ENCODE measurements at regions not wholly inside any gene's neighbourhood (a gene's known extent, or its start where the extent isn't known, plus 50 kb on each side); places are given as distances from the start of the nearest gene placed in this dataset.

DNA sequence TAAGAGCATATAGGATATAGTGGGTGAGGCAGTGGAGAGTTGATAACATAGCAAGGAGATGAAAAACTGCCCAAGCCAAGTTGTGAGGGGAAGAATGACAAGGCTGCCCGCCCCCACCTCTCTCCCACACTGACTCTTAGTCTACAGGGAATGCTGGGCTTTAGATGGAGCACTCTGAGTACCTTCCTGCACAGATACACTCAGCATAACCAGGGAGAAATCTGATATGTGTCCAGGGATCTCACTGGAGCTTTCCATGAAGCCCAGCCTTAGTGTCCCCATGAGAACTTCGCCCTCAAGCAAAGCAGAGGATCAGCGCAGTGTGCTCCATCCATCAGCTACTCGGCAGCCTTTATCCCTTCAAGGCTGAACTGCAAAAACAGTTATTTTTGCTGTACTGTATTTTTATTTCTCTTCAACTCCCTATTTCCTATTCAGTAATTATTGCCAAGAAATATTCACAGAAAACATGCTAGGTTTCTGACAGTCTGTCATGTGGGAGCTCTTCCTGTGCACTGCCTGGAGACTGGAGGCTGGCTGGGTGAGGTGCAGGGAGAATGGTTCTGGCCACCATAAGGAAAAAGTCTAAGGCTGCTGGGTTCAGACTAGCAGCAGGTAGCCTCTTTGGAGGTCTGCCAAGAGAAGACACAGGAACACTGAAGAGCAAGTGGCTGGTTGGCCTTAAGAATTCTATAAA lies 475.2 kb upstream of the PPP2R3A start:
- no peak for DNase-seq

DNA sequence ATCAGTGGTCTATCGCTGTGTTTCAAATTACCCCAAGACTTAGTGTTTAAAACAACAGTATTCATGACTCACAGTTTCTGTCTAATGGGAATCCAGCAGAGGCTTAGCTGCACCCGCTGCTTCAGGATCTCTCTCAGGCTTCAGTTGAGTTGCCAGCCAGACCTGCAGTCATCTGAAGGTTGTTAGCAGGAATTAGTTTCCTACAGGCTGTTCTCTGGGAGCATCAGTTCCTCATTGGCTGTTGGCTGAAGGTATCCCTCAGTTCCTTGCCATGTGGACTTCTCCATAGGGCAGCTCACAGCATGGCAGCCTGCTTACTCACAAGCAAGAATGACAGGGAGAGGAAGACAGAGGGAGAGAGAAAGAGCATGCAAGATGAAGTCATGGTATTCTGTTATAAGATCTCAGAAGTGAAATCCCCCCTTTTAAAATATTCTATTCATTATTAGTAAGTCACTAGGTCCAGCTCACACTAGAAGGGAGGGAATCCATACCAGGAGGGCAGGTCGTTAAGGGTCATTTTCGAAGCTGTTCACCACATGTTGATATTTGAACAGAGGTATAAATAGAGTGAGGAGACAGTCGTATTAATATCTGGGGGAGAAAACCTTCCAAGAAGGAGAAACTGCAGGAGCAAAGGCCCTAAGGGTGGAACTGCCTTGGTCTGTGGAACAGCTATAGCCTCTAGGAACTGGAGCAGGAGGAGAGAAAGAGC lies 473.9 kb upstream of the PPP2R3A start:
- DNase-seq = no peak

DNA sequence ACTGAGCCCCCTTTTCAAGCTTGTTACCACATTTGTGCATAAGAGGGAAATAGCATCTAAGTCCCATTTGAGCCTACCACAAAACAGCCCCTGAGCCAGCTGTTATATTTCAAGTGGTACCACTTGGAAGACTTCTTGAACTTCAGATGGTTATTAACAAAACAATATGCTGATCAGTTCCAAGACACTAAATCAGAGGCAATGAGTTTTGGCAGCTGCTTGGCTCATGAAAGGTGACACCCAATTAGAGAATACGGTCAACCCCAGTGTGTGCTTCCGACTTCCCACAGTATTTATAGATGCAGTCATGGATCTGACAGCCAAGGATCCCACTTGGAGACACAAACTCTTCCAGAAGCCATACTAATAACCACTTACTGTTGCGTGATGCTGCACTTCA lies 469.6 kb upstream of the PPP2R3A start:
- no peak for DNase-seq

- DNase-seq = no peak
Observed at GRCh38 chr3:135497979-135498378, 467.5 kb upstream of the PPP2R3A start.

DNA sequence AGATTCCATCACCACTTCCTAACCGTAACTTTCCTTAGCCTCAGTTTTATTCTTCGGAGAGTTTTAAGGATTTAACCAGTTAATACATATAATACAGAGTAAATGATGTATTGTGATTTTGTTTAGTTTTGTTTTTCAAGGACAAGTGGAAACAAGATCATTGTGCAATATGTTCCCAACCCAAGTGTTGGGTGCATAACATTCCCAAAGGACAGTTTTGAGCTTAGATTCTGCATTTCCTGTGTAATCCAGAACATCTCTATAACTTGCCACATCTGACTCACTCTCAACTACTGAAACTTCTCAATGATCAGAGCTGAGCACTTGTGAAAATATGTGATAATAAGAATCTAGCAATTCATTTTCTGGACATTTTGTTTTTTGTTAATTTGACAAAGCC lies 466.1 kb upstream of the PPP2R3A start:
- no peak for DNase-seq

DNA sequence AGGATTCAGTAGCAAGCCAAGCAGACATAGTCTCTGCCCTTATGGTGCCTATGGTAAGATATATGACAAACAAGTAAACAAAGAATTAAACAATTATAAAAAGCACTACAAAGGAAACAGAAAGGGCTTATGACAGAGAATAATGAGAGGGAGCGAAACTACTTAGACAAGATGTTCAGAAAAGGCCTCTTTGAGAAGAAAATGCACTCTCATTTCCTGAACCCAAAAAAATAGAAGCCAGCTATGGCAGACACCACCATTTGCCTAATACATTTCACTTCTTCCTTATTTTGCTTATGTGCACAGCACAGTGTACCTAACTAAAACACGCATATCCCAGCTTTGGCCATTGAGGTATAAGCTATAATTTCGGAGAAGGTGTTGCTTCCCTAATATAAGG lies 465.5 kb upstream of the PPP2R3A start:
- no peak for DNase-seq

- DNase-seq = no peak
Observed at GRCh38 chr3:135503065-135503759, 462.3 kb upstream of the PPP2R3A start.

- DNase-seq = peak; percentile 11
Observed at GRCh38 chr3:135503760-135504686, 461.5 kb upstream of the PPP2R3A start.

- no peak for DNase-seq
Observed at GRCh38 chr3:135513106-135514059, 452.1 kb upstream of the PPP2R3A start.

DNA sequence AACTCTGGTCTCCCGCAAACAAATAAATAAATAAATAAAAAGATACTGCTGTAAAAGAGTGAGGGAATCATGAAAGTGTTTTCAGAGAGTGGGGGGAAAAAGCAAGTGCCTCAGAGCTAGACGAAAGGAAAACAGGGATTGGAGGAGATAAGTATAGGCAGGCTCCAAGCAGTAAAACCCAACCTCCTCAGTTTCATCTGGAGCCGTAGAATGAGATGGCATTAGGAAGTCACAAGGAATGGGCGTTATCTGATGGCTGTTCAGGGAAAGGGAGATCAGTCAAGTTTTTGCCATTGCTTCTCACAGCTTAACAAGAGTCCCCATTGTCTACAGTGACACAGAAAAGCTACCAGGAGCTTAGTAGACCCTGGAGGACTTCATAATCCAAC lies 451.5 kb upstream of the PPP2R3A start:
- no peak for DNase-seq

- DNase-seq = no peak
Observed at GRCh38 chr3:135516143-135516542, 449.4 kb upstream of the PPP2R3A start.

DNA sequence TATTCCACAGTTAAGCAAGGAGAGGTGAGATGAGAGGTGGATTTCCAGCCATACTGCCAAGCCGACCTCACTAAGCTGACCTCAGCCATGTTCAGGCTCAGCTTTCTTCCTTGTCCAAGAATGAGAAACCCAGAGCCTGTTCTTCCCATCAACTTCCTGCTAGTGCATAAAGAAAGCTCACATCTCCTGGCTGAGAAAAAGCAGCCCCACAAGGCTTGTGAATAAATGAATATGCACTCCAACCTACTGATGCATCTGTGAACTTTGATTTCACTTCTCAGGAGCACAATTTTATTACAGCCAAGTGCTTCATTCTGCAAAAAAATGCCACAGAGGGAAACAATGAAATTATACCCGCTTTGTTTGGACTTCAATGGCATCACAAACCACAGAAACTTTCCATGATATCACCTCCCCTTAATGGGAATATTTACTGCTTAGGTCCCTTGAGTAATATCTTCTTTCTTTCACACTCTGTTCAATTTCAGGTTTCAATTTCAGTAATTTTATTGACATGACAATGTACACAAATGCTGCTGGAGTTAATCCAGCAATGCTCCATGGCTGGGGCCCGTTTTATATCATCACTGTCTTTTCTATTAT lies 437.0 kb upstream of the PPP2R3A start:
- DNase-seq = no peak

- DNase-seq = no peak
Observed at GRCh38 chr3:135532021-135532420, 433.5 kb upstream of the PPP2R3A start.

DNA sequence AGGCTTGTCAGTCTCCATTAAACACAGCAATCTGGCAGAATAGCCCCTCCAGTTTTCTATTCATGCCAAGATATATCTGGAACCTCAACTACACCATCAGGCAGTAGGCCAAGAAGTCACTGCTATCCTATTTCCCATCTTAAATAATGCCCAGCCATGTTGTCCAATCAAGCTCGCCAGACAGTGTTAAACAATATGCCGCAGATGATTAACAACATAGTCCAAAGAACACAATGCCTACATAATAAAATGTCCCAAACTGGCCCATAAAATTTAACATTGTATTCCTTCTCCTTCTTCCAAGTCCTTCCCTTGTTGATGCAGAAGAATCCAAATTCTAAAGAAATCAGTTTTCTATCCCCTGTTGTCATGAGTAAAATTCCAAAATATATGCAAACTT lies 427.4 kb upstream of the PPP2R3A start:
- no peak for DNase-seq

- DNase-seq = no peak
Observed at GRCh38 chr3:135539351-135539750, 426.2 kb upstream of the PPP2R3A start.

- DNase-seq = no peak
Observed at GRCh38 chr3:135539854-135540253, 425.7 kb upstream of the PPP2R3A start.

DNA sequence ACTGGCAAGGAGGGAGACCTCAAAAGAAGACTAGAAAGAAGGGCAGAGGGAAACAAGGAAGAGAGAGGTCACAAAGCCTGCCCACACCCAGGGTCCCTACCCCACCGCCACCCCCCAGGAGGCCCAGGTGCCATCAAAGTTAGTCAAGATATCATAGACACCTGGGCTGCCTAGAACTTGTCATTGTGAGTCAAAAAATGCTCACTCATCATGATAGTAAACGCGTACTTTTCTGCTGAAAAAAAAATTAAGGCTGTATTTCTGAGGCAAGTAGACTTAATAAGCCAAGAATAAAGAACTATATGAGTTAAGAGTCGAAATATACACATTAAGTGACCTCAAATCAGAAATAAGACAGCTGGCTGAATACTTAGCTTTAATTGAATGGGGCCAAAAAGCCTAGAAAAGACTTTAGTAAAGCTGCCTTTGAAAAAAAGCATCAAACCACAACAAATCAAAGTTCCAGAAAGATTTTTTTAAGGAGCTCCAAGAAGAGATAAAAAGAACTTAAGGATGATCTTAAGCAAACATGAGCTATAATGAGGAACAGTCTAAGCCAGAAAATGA lies 415.5 kb upstream of the PPP2R3A start:
- no peak for DNase-seq

- no peak for DNase-seq
Observed at GRCh38 chr3:135556174-135556573, 409.4 kb upstream of the PPP2R3A start.

DNA sequence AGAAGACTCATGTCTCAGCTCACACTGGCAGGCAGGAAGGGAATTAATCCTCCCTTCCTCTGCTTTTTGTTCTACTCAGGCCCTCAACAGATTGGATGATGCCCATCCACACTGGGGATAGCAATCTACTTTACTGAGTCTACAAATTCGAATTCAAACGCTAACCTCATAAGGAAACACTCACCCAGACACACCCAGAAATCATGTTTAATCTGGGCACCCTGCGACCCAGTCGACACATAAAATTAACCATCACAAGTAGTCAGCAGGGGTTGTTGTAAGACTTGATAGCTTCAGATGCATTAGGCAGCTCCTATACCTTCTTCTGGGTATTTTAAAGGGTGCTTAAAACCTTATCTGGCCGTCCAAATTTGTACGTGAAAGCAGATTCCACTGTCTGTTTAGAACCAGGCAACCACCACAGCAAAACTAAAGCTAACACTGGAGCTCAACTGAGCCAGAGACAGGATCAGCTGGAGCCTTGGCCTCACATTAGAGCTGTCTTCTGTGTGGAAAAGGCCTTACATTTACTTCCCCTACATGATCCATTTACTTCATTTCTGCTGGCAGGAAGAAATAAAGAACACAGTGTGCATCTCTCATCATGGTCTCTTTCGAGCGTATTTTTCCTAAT lies 407.3 kb upstream of the PPP2R3A start:
- no peak for DNase-seq

GRCh38 chr3:135558906-135559305 lies 406.6 kb upstream of the PPP2R3A start:
- DNase-seq = no peak

DNA sequence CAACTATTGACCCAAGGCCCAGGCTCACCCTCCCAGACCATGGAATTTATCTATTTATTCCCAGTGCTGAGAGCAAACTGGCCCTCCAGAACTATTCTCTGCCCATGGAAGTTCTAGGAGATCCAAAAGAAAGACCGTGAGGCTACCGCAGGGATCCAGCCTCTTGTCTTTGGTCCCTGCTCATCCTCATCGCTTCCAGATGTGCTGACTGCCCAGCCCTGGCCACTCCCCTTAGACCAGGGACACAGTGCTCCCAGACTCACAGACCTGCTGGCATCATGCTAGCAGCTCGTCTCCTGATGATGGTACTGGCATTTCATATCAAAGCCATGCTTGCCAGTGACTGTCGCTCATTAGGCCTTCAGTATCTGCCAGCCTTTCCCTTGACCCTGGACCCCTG lies 405.7 kb upstream of the PPP2R3A start:
- DNase-seq = no peak
